Neuronal stem cell (in vitro differentiated cells): ENCODE measurements at regions not wholly inside any gene's neighbourhood (a gene's known extent, or its start where the extent isn't known, plus 50 kb on each side); places are given as distances from the start of the nearest gene placed in this dataset.

Experiments
- DNase-seq: peaks from one replicate; pipeline ENCODE4 v3.0.0-alpha.2; 2013; ENCODE audit warnings: low spot score
- H2AFZ ChIP-seq: one replicate; pipeline ENCODE4 v1.6.1; 2013; ENCODE audit warnings: mild to moderate bottlenecking, low read length, inconsistent platforms
- H2AK5ac ChIP-seq: 2 replicates; pipeline ENCODE4 v1.6.1; 2013; ENCODE audit warnings: low read depth, mild to moderate bottlenecking, inconsistent platforms, low read length, moderate library complexity, mixed read lengths
- H2BK120ac ChIP-seq: 2 replicates; pipeline ENCODE4 v1.6.1; 2013; ENCODE audit warnings: low read depth, mild to moderate bottlenecking, inconsistent platforms, low read length, moderate library complexity, mixed read lengths
- H2BK12ac ChIP-seq: one replicate; pipeline ENCODE4 v1.6.1; 2013; ENCODE audit warnings: low read length, inconsistent platforms
- H2BK15ac ChIP-seq: 2 replicates; pipeline ENCODE4 v1.6.1; 2013; ENCODE audit warnings: mild to moderate bottlenecking, low read length, inconsistent platforms, mixed read lengths
- H2BK5ac ChIP-seq: one replicate; pipeline ENCODE4 v1.6.1; 2013; ENCODE audit warnings: inconsistent platforms, mild to moderate bottlenecking, low read length, moderate library complexity
- H3K14ac ChIP-seq: one replicate; pipeline ENCODE4 v1.6.1; 2013; ENCODE audit warnings: low read length, inconsistent platforms
- H3K18ac ChIP-seq: 2 replicates; pipeline ENCODE4 v1.6.1; 2013; ENCODE audit warnings: low read length, inconsistent platforms
- H3K23ac ChIP-seq: 2 replicates; pipeline ENCODE4 v1.6.1; 2013; ENCODE audit warnings: low read depth, mild to moderate bottlenecking, mixed read lengths, low read length, inconsistent platforms; ENCODE audit not compliant: poor library complexity
- H3K27ac ChIP-seq: replicated peaks from 3 replicates; pipeline ENCODE4 v1.5.1; 2013; ENCODE audit warnings: low read length, inconsistent platforms
- H3K27me3 ChIP-seq, 3 experiments: 2 replicates each; pipeline ENCODE4 v1.6.1; 2013; ENCODE audit warnings: low read length in 3 of 3, mild to moderate bottlenecking in 2 of 3, inconsistent platforms in 1 of 3, low read depth in 1 of 3, mixed read lengths in 1 of 3, moderate library complexity in 1 of 3; ENCODE audit not compliant: control insufficient read depth in 3 of 3, insufficient read depth in 3 of 3
- H3K36me3 ChIP-seq, 2 donors: replicated peaks in 1 of 2; 2 replicates each; pipeline ENCODE4 v1.6.1; 2013; ENCODE audit warnings: low read length in 2 of 2; ENCODE audit not compliant: control insufficient read depth in 2 of 2, insufficient read depth in 2 of 2
- H3K4ac ChIP-seq: 2 replicates; pipeline ENCODE4 v1.6.1; 2013; ENCODE audit warnings: inconsistent platforms, mild to moderate bottlenecking, low read length, moderate library complexity
- H3K4me1 ChIP-seq, 2 donors: 1 replicate in 1 of 2; 2 replicates in 1 of 2; pipeline ENCODE4 v1.6.1; 2013; ENCODE audit warnings: low read length in 2 of 2, low read depth in 1 of 2; ENCODE audit not compliant: control insufficient read depth in 2 of 2, insufficient read depth in 1 of 2
- H3K4me2 ChIP-seq: one replicate; pipeline ENCODE4 v1.6.1; 2013; ENCODE audit warnings: mild to moderate bottlenecking, low read length, inconsistent platforms; ENCODE audit not compliant: insufficient read depth, poor library complexity, severe bottlenecking
- H3K4me3 ChIP-seq, 2 donors: 2 replicates each; pipeline ENCODE4 v1.5.1; 2013; ENCODE audit warnings: low read length in 2 of 2, mild to moderate bottlenecking in 2 of 2, inconsistent platforms in 1 of 2, moderate library complexity in 1 of 2
- H3K79me1 ChIP-seq: one replicate; pipeline ENCODE4 v1.6.1; 2013; ENCODE audit warnings: low read depth, mild to moderate bottlenecking, inconsistent platforms, low read length, moderate library complexity
- H3K9ac ChIP-seq: one replicate; pipeline ENCODE4 v1.6.1; 2013; ENCODE audit warnings: mild to moderate bottlenecking, low read depth, low read length, inconsistent platforms; ENCODE audit not compliant: poor library complexity
- H3K9me3 ChIP-seq, 2 donors: replicated peaks in 1 of 2; 2 replicates each; pipeline versions ENCODE3 to v1.6.1; 2013; ENCODE audit warnings: low read length in 2 of 2, mild to moderate bottlenecking in 2 of 2, inconsistent platforms in 1 of 2, low read depth in 1 of 2, mixed read lengths in 1 of 2, moderate library complexity in 1 of 2; ENCODE audit not compliant: control insufficient read depth in 2 of 2, insufficient read depth in 1 of 2
- H4K8ac ChIP-seq: one replicate; pipeline ENCODE4 v1.6.1; 2013; ENCODE audit warnings: low read depth, mild to moderate bottlenecking, inconsistent platforms, low read length, moderate library complexity
- H4K91ac ChIP-seq: one replicate; pipeline ENCODE4 v1.6.1; 2013; ENCODE audit warnings: low read length, low read depth, mild to moderate bottlenecking, inconsistent platforms; ENCODE audit not compliant: poor library complexity
- WGBS, 2 donors: extraction: QIAGEN DNeasy Blood & Tissue Kit; methylation state at CpG; one replicate each; pipeline ENCODE4 v1.1.7; 2013; ENCODE audit warnings: missing lambda C conversion rate in 2 of 2, mixed read lengths in 1 of 2; ENCODE audit not compliant: insufficient read length in 2 of 2, insufficient replicate concordance in 1 of 2; ENCODE audit errors: extremely low coverage in 2 of 2; 5-methylcytosine and 5-hydroxymethylcytosine counted together

- H3K9ac ChIP-seq: no peak overlapping the region
- H2BK15ac ChIP-seq: no peak overlapping the region
- H3K18ac ChIP-seq: no peak overlapping the region
- no peak overlapping the region for H3K4me3 ChIP-seq
- H3K9me3 ChIP-seq: no peaks in the 10 kb centered on the region
- H2BK12ac ChIP-seq: no peak overlapping the region
- no peak overlapping the region for H3K14ac ChIP-seq
- no CpG with 5 or more reads among the region's 2 CpGs for WGBS, 2 donors
- no peak overlapping the region for H3K4ac ChIP-seq
- no peak for DNase-seq
- no peak overlapping the region for H3K4me2 ChIP-seq
- no peak overlapping the region for H4K8ac ChIP-seq
- no peaks in the 10 kb centered on the region for H3K36me3 ChIP-seq
- H3K79me1 ChIP-seq: no peaks in the 10 kb centered on the region
- no peak overlapping the region for H2AK5ac ChIP-seq
- H3K23ac ChIP-seq: no peak overlapping the region
- no peak overlapping the region for H3K27ac ChIP-seq
- no peak overlapping the region for H4K91ac ChIP-seq
- H3K27me3 ChIP-seq: no peaks in the 10 kb centered on the region
- no peak overlapping the region for H2BK120ac ChIP-seq
- no peak overlapping the region for H2AFZ ChIP-seq
- no peak overlapping the region for H2BK5ac ChIP-seq
- no peaks in the 10 kb centered on the region for H3K4me1 ChIP-seq
Measured at GRCh38 chr1:98184856-98185255, 264.0 kb upstream of the DPYD start.

- H4K91ac ChIP-seq: no peak overlapping the region
- H3K4me1 ChIP-seq: no peaks in the 10 kb centered on the region
- H3K18ac ChIP-seq: no peak overlapping the region
- H3K14ac ChIP-seq: no peak overlapping the region
- no peak overlapping the region for H3K4me2 ChIP-seq
- no peak for DNase-seq
- H2BK120ac ChIP-seq: no peak overlapping the region
- no peak overlapping the region for H2BK12ac ChIP-seq
- H4K8ac ChIP-seq: no peak overlapping the region
- H3K27me3 ChIP-seq: no peaks in the 10 kb centered on the region
- H3K9me3 ChIP-seq: no peaks in the 10 kb centered on the region
- H3K4ac ChIP-seq: no peak overlapping the region
- no peak overlapping the region for H3K23ac ChIP-seq
- WGBS, 2 donors: no CpG with 5 or more reads among the region's 1 CpG
- no peak overlapping the region for H3K4me3 ChIP-seq
- H2AK5ac ChIP-seq: no peak overlapping the region
- no peak overlapping the region for H3K9ac ChIP-seq
- H2AFZ ChIP-seq: no peak overlapping the region
- no peak overlapping the region for H3K27ac ChIP-seq
- H3K36me3 ChIP-seq: no peaks in the 10 kb centered on the region
- H2BK5ac ChIP-seq: no peak overlapping the region
- no peak overlapping the region for H2BK15ac ChIP-seq
- H3K79me1 ChIP-seq: no peaks in the 10 kb centered on the region
Measured at GRCh38 chr1:98181036-98181764, 260.4 kb upstream of the DPYD start.

GRCh38 chr1:98179151-98179773 is 258.4 kb upstream of the DPYD start:
- no peaks in the 10 kb centered on the region for H3K9me3 ChIP-seq
- no peak for DNase-seq
- no peak overlapping the region for H3K27ac ChIP-seq
- no peak overlapping the region for H3K14ac ChIP-seq
- WGBS, 2 donors: no CpG with 5 or more reads among the region's 4 CpGs
- H3K4me1 ChIP-seq: no peaks in the 10 kb centered on the region
- no peak overlapping the region for H3K4me3 ChIP-seq
- H2BK12ac ChIP-seq: no peak overlapping the region
- H3K4ac ChIP-seq: no peak overlapping the region
- H2BK120ac ChIP-seq: no peak overlapping the region
- H2BK5ac ChIP-seq: no peak overlapping the region
- no peak overlapping the region for H2AFZ ChIP-seq
- no peak overlapping the region for H2BK15ac ChIP-seq
- no peak overlapping the region for H3K18ac ChIP-seq
- H4K91ac ChIP-seq: no peak overlapping the region
- H3K9ac ChIP-seq: no peak overlapping the region
- no peak overlapping the region for H3K4me2 ChIP-seq
- H3K23ac ChIP-seq: no peak overlapping the region
- H3K79me1 ChIP-seq: no peaks in the 10 kb centered on the region
- no peaks in the 10 kb centered on the region for H3K27me3 ChIP-seq
- H4K8ac ChIP-seq: no peak overlapping the region
- no peak overlapping the region for H2AK5ac ChIP-seq
- H3K36me3 ChIP-seq: no peaks in the 10 kb centered on the region

- Histone ChIP-seq H3K9me3 (no peaks in the 10 kb centered on the region), H3K4me3 (no peak overlapping the region), H3K4me1 (peaks cover 0 to 1% of the 10 kb centered on the region in 2 donors), H3K9ac (no peak overlapping the region), H3K4ac (no peak overlapping the region), H3K23ac (no peak overlapping the region), H4K91ac (no peak overlapping the region), H2BK12ac (no peak overlapping the region), H2BK5ac (no peak overlapping the region), H3K27ac (no peak overlapping the region), H2AFZ (no peak overlapping the region), H3K79me1 (no peaks in the 10 kb centered on the region), H3K27me3 (no peaks in the 10 kb centered on the region), H2AK5ac (no peak overlapping the region), H2BK120ac (no peak overlapping the region), H3K14ac (no peak overlapping the region), H3K36me3 (no peaks in the 10 kb centered on the region), H3K4me2 (no peak overlapping the region), H3K18ac (no peak overlapping the region), H2BK15ac (no peak overlapping the region), H4K8ac (no peak overlapping the region)
- no CpG with 5 or more reads among the region's 2 CpGs for WGBS, 2 donors
- DNase-seq: no peak
Measured at GRCh38 chr1:98177751-98178150, 256.9 kb upstream of the DPYD start.
